ENCODE measurements at regions not wholly inside any gene's neighbourhood (a gene's known extent, or its start where the extent isn't known, plus 50 kb on each side); places are given as distances from the start of the nearest gene placed in this dataset.

- DNase-seq, result no peak
Measured at GRCh38 chr6:148222846-148223245, 119.8 kb upstream of the SASH1 start.

DNA sequence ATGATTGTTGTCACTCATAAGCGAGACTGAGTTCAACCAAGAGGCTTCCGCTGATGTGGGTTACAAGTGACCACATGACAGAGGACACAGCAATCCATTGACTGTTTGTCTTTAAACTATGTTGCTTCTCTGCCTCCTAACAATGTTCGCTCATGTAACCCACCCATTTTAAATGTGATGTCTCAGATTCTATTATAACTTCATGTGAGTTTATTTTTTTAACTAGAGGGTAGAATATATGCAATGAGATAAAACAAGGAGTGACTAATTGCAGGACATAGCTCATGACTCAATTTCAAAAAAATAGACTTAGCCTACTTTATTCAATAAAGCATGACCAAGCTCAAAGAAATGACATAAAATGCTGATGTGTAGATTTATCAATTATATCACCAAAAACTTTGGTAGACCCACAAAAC lies 119.2 kb upstream of the SASH1 start:
- no peak for DNase-seq

DNA sequence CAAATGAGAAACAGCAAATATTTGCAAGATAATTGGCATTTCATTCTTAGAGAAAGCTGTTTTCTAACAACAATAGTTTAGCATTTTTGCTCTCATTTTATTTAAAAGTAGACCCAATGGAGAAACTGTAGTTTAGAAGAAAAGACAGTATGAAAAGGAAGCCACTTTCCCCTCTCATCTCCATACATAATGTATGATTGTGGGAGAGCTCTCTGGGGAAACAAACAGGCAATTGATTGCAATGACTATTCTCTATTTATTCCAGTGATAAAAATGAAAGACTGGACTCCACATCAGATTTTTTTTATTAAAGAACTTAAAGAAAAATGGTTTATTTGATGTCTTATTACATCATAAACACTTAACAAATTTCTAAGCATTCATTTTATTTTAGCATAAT lies 116.8 kb upstream of the SASH1 start:
- no peak for DNase-seq

DNA sequence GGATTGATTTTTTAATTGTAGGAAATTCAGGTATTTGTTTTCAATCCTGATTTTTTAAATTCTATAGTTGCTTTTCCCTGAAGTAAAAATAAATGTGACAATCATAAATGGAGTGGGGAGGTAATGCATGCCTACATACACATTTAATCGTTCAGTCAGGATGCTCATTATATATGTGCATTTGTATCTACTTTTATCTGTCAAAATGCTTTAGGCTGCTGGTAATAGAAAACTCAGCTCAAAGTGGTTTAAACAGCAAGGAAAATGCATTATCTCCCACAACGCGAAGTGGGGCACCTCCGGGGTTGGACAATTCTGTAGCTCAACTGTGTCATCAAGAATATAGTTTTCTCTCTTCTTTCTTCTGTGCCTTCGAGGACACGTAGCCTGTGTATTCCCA lies 116.4 kb upstream of the SASH1 start:
- no peak for DNase-seq

DNA sequence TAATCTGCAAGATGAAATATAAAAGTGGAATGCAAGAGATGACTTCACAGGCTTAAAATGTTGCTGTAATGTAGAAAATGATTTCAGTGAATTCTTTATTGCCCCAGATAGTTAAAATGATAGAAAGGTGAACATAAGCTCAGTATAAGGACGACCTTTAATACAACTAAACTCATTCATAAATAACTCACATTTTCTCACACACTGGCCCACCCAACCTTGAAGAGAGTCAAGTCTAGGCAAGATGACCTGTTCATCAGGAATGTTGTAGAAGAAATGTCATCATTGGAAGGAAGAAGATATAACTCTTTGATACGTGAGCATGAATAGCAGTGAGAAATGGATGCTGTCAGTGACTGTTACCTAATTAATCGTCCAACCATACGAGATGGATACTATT lies 111.1 kb upstream of the SASH1 start:
- no peak for DNase-seq

- no peak for DNase-seq
Measured at GRCh38 chr6:148235446-148235845, 107.2 kb upstream of the SASH1 start.

GRCh38 chr6:148238713-148239112 lies 103.9 kb upstream of the SASH1 start:
- no peak for DNase-seq

GRCh38 chr6:148239215-148239614 lies 103.4 kb upstream of the SASH1 start:
- no peak for DNase-seq

DNA sequence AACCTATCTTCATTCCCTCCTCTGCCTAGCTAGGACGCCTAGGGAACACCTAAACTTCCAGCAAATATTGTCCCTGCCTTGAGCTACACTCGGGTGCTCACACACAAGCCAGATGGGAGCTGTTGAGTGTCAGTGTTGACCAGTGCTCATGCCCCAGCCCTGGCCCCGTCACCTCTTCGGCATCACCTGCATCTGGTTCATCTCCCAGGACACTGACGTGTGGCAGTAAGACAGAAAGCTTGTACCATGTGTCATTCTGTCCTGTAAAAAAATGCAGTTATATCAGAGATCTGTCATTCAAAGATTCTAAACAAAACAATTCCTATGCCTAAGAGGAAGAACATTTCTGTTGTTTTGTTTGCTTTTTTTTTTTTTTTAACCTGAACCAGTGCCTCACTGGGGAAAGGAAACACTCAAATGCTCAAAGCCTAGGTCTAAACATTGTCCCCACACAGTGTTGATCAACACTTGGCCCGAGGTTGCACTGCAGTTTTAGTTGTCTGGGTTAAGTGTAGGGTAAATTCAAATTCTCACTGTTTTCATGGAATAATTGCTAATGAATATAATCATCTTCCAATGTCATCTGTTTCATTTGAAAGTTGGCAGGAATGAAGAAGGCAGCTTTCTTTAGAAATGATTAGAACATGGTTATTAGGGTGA lies 102.7 kb upstream of the SASH1 start:
- DNase-seq, result no peak

DNA sequence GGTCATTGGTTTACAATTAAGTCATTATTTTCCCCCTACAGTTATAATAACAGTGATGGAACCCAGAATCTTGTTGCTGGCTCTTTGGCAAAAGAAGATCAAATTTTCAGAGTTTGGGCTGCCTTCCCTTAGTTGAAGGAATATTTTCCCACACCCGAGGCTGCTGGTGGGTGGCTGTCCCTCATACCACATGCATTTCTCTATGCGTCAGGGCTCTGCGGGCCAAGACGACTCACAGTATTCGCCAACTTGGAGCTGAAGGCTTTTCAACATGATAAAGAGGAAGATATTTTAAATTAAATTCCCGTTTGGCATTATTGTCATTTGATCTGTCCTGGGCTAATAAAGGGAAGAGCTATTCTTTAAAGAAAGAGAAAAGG lies 102.2 kb upstream of the SASH1 start:
- DNase-seq, result no peak

- no peak for DNase-seq
Measured at GRCh38 chr6:148240861-148241477, 101.7 kb upstream of the SASH1 start.

- no peak for DNase-seq
Measured at GRCh38 chr6:148242180-148242579, 100.5 kb upstream of the SASH1 start.

GRCh38 chr6:148244217-148244935 lies 98.3 kb upstream of the SASH1 start:
- DNase-seq, result no peak

DNA sequence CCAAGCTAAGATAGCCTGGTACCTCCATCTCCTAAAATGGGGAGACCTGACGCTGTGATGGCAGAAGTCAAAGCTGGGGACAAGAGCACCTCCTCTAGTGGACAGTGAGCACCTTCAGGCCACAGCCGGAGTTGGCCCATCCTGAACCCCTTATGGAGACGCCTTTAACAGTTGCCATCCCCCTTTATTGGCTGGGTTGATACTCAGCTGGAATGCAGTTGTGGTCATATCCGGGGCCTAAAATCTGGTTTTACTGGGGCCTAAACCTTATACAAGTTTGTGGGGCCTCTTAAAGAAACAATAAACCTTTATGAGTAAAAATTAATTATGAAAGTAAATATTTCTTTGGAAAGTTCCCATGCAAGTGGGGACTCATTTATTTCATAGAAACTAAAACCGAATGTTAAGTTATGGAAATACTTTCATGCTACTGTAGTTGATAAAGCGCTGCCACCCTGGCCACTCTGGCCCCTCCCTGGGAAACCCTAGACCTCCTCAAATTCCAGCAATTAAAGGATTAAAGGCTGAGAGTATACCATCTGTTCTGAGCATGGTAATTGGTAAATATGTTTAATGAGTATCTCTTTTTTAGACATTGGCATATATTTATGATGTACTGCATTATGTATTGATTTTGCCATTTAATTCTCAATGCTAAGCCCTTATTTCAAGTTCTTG lies 95.1 kb upstream of the SASH1 start:
- DNase-seq, result no peak

GRCh38 chr6:148249160-148249559 lies 93.5 kb upstream of the SASH1 start:
- no peak for DNase-seq

DNA sequence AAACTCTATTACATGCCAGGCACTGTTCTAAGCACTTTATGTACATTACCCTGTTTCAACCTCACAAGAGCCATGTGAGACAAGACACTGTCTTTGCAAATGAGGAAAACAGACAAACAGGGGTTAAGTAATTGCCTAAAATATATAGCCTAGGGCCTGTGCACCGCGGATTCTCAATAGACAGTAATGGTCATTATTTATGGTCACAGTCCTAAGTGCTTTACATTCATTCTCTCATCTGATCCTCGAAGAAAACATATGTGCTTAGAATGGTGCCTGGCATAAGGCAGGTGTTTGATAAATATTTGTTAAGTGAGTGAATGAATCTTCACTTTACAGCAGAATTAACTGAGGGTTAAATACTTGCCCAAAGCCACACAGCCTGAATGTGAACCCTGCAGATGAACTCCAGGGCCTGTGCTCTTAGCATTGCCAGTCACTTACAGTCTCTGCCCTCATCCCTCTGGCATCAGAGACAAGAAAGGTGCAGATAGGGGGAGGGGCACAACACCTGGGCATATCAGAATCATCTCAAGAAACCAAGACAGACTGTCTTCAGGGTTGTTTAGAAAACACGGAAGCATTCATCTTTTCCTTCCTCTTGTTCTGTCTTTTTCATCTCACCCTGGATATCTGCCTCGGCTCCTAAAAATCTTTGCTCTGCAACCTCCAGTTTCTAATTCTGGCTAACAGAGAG lies 92.8 kb upstream of the SASH1 start:
- no peak for DNase-seq

GRCh38 chr6:148250975-148251685 lies 91.5 kb upstream of the SASH1 start:
- DNase-seq, result no peak

DNA sequence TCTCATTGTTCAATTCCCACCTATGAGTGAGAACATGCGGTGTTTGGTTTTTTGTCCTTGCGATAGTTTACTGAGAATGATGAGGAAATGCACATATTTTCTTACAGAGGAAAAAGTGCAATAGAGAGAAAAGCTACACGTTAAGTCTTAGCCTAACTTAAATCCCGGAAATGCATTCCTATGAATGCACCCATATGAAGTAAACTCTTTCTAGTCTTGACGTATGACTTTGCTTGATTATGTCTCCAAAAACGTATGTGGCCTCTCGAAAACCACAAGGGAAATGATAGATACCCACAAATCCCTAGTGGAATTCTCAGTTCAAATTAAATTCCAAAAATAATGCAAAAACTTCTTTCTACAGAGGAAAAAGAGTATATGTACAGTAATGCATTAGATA lies 90.7 kb upstream of the SASH1 start:
- no peak for DNase-seq

- DNase-seq, result no peak
Measured at GRCh38 chr6:148257810-148258209, 84.8 kb upstream of the SASH1 start.

DNA sequence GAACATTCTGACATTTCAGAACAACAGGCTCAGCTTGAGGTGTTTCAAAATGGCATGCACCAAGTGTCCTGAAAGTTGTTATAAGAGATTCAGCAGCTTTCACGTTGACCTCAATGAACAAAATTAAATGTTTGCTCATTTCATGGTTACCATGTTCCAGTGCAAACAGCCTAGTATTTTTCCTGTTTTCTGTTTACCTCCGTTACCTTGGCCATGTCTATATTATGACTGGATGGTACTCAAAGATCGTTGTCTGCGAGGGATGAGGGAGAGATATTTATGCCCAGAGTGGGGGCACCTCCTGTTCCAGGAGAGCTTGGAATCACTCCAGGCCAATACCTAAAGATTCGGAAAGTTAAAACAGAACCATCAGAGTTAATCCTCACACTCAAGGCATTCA lies 83.8 kb upstream of the SASH1 start:
- DNase-seq, result no peak

GRCh38 chr6:148261470-148261869 lies 81.2 kb upstream of the SASH1 start:
- DNase-seq, result no peak

- no peak for DNase-seq
Measured at GRCh38 chr6:148263010-148263409, 79.6 kb upstream of the SASH1 start.

DNA sequence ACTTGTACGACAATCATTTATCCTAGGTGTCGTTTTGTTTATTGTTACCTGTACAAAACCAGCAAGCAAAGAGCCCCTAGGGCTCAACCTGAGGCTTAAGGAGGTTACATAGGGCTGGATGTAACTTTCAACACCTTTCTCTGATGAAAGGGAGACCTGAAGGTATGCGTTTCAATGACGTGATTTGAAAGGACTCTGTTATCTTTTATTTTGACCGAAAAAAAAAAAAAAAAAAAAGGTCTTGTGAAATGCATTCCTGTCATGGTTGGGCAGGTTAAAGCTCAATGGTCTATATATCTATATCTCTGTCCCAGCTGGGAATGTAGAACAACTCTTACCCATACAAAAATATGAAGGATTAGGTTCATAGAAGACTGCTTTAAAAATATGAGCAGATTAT lies 78.7 kb upstream of the SASH1 start:
- DNase-seq, result no peak

Data from NCI-H748 treated with DMSO at 0.1 percent for 48 hours (cell line).